ENCODE measurements at regions not wholly inside any gene's neighbourhood (a gene's known extent, or its start where the extent isn't known, plus 50 kb on each side); places are given as distances from the start of the nearest gene placed in this dataset.

GRCh38 chr16:62224646-62225209 lies 188.5 kb upstream of the CDH8 start:
- DNase-seq (ENCODE audit: low spot score), result no peak

- DNase-seq (ENCODE audit: low spot score), result no peak
Observed at GRCh38 chr16:62216837-62217236, 180.6 kb upstream of the CDH8 start.

GRCh38 chr16:62213763-62214162 lies 177.5 kb upstream of the CDH8 start:
- no peak for DNase-seq (ENCODE audit: low spot score)

- no peak for DNase-seq (ENCODE audit: low spot score)
Observed at GRCh38 chr16:62208934-62209333, 172.7 kb upstream of the CDH8 start.

GRCh38 chr16:62205459-62205858 lies 169.2 kb upstream of the CDH8 start:
- no peak for DNase-seq (ENCODE audit: low spot score)

GRCh38 chr16:62201911-62202310 lies 165.7 kb upstream of the CDH8 start:
- no peak for DNase-seq (ENCODE audit: low spot score)

- peak; percentile 3 for DNase-seq (ENCODE audit: low spot score)
Observed at GRCh38 chr16:62194828-62195227, 158.6 kb upstream of the CDH8 start.

GRCh38 chr16:62190426-62190825 lies 154.2 kb upstream of the CDH8 start:
- peak; percentile 30 for DNase-seq (ENCODE audit: low spot score)

- DNase-seq (ENCODE audit: low spot score), result no peak
Observed at GRCh38 chr16:62177351-62178203, 141.3 kb upstream of the CDH8 start.

- DNase-seq (ENCODE audit: low spot score), result no peak
Observed at GRCh38 chr16:62170642-62171041, 134.4 kb upstream of the CDH8 start.

GRCh38 chr16:62167551-62167950 lies 131.3 kb upstream of the CDH8 start:
- no peak for DNase-seq (ENCODE audit: low spot score)

- DNase-seq (ENCODE audit: low spot score), result no peak
Observed at GRCh38 chr16:62157544-62157943, 121.3 kb upstream of the CDH8 start.

GRCh38 chr16:62156971-62157370 lies 120.7 kb upstream of the CDH8 start:
- no peak for DNase-seq (ENCODE audit: low spot score)

- DNase-seq (ENCODE audit: low spot score), result no peak
Observed at GRCh38 chr16:62149631-62150030, 113.4 kb upstream of the CDH8 start.

GRCh38 chr16:62137996-62138395 lies 101.8 kb upstream of the CDH8 start:
- no peak for DNase-seq (ENCODE audit: low spot score)

GRCh38 chr16:62135911-62136310 lies 99.7 kb upstream of the CDH8 start:
- DNase-seq (ENCODE audit: low spot score), result no peak

- no peak for DNase-seq (ENCODE audit: low spot score)
Observed at GRCh38 chr16:62135446-62135845, 99.2 kb upstream of the CDH8 start.

GRCh38 chr16:62130101-62130500 lies 93.9 kb upstream of the CDH8 start:
- no peak for DNase-seq (ENCODE audit: low spot score)

GRCh38 chr16:62105244-62105643 lies 69.0 kb upstream of the CDH8 start:
- peak; percentile 4 for DNase-seq (ENCODE audit: low spot score)

- no peak for DNase-seq (ENCODE audit: low spot score)
Observed at GRCh38 chr16:62102588-62102987, 66.3 kb upstream of the CDH8 start.

- no peak for DNase-seq (ENCODE audit: low spot score)
Observed at GRCh38 chr16:62100651-62101050, 64.4 kb upstream of the CDH8 start.

- DNase-seq (ENCODE audit: low spot score), result no peak
Observed at GRCh38 chr16:62089715-62090114, 53.5 kb upstream of the CDH8 start.

GRCh38 chr16:62088731-62089410 lies 52.6 kb upstream of the CDH8 start:
- no peak for DNase-seq (ENCODE audit: low spot score)
